SK-N-SH treated with all-trans-retinoic acid at 6 μM for 48 hours (cell line): ENCODE measurements at regions not wholly inside any gene's neighbourhood (a gene's known extent, or its start where the extent isn't known, plus 50 kb on each side); places are given as distances from the start of the nearest gene placed in this dataset.

ENCODE experiments used
- ATAC-seq: fragments of 200-7000 bp; cut with Tn5 transposase; 3 replicates; pipeline ENCODE4 v1.9.1; 2020; ENCODE audit warnings: mild to moderate bottlenecking, moderate library complexity
- BACH2 ChIP-seq: fragments of 250-450 bp; sonication (Bioruptor Pico); IDR thresholded peaks from 2 replicates; pipeline ENCODE4 v1.9.0; 2021; ENCODE audit warnings: mild to moderate bottlenecking, borderline replicate concordance
- CSDC2 ChIP-seq: fragments of 250-450 bp; sonication (Bioruptor Pico); IDR thresholded peaks from 2 replicates; pipeline ENCODE4 v1.5.0; 2020; ENCODE audit warnings: mild to moderate bottlenecking, moderate library complexity
- ESRRG ChIP-seq: fragments of 250-450 bp; sonication (Bioruptor Pico); IDR thresholded peaks from 2 replicates; pipeline ENCODE4 v1.6.1; 2021; ENCODE audit warnings: mild to moderate bottlenecking
- GLIS3 ChIP-seq: fragments of 250-450 bp; sonication (Bioruptor Pico); IDR thresholded peaks from 2 replicates; pipeline ENCODE4 v1.5.0; 2020; ENCODE audit warnings: mild to moderate bottlenecking, moderate library complexity
- ISL1 ChIP-seq: fragments of 250-450 bp; sonication (Bioruptor Pico); IDR thresholded peaks from 2 replicates; pipeline ENCODE4 v2.1.2; 2022; ENCODE audit warnings: mild to moderate bottlenecking, moderate library complexity
- OSR1 ChIP-seq: fragments of 250-450 bp; sonication (Bioruptor Pico); IDR thresholded peaks from 2 replicates; pipeline ENCODE4 v1.8.0; 2022; ENCODE audit warnings: moderate library complexity, mild to moderate bottlenecking, inconsistent platforms
- RARB ChIP-seq: fragments of 250-450 bp; sonication (Bioruptor Pico); IDR thresholded peaks from 2 replicates; pipeline ENCODE4 v1.8.0; 2021; ENCODE audit warnings: mild to moderate bottlenecking, moderate library complexity
- SNAI2 ChIP-seq: fragments of 250-450 bp; sonication (Bioruptor Pico); IDR thresholded peaks from 2 replicates; pipeline ENCODE4 v1.5.0; 2020; ENCODE audit warnings: mild to moderate bottlenecking, moderate library complexity
- TCF4 ChIP-seq: fragments of 250-450 bp; sonication (Bioruptor Pico); IDR thresholded peaks from 2 replicates; pipeline ENCODE4 v1.8.0; 2021; ENCODE audit warnings: mild to moderate bottlenecking, moderate library complexity, borderline replicate concordance
- TOX ChIP-seq: fragments of 250-450 bp; sonication (Bioruptor Pico); IDR thresholded peaks from 2 replicates; pipeline ENCODE4 v1.8.0; 2021; ENCODE audit warnings: mild to moderate bottlenecking, moderate library complexity, borderline replicate concordance
- ZC3H10 ChIP-seq: fragments of 250-450 bp; sonication (Bioruptor Pico); IDR thresholded peaks from 2 replicates; pipeline ENCODE4 v1.5.1; 2021; ENCODE audit warnings: mild to moderate bottlenecking, moderate library complexity
- ZFP3 ChIP-seq: fragments of 250-450 bp; sonication (Bioruptor Pico); IDR thresholded peaks from 2 replicates; pipeline ENCODE4 v1.5.0; 2020; ENCODE audit warnings: mild to moderate bottlenecking, moderate library complexity
- ZFP30 ChIP-seq: fragments of 450-650 bp; formaldehyde crosslinking; IDR thresholded peaks from 2 replicates; pipeline ENCODE4 v1.5.0; 2022; ENCODE audit warnings: mild to moderate bottlenecking, moderate library complexity
- ZNF565 ChIP-seq: fragments of 450-650 bp; formaldehyde crosslinking; conservative IDR thresholded peaks from 2 replicates; pipeline ENCODE4 v1.5.0; 2020; ENCODE audit warnings: low read depth, mild to moderate bottlenecking, moderate library complexity
- ZNF70 ChIP-seq: fragments of 450-650 bp; formaldehyde crosslinking; IDR thresholded peaks from 2 replicates; pipeline ENCODE4 v1.5.0; 2020; ENCODE audit warnings: mild to moderate bottlenecking, moderate library complexity
- ZNF8 ChIP-seq: fragments of 450-650 bp; formaldehyde crosslinking; IDR thresholded peaks from 2 replicates; pipeline ENCODE4 v1.5.0; 2020; ENCODE audit warnings: mild to moderate bottlenecking, moderate library complexity
- TF ChIP-seq, protein P1 (sequence below): fragments of 250-450 bp; sonication (Bioruptor Pico); IDR thresholded peaks from 2 replicates; pipeline ENCODE4 v1.5.1; 2021; ENCODE audit warnings: mild to moderate bottlenecking, moderate library complexity
- TF ChIP-seq, protein P2 (sequence below): fragments of 250-450 bp; sonication (Bioruptor Pico); IDR thresholded peaks from 2 replicates; pipeline ENCODE4 v1.8.0; 2021; ENCODE audit warnings: low read depth, mild to moderate bottlenecking, moderate library complexity, borderline replicate concordance
- TF ChIP-seq, protein P3 (sequence below): fragments of 250-450 bp; sonication (Bioruptor Pico); IDR thresholded peaks from 2 replicates; pipeline ENCODE4 v1.5.0; 2020; ENCODE audit warnings: mild to moderate bottlenecking, moderate library complexity
- TF ChIP-seq, protein P4 (sequence below): fragments of 250-450 bp; sonication (Bioruptor Pico); IDR thresholded peaks from 2 replicates; pipeline ENCODE4 v1.8.0; 2020; ENCODE audit warnings: mild to moderate bottlenecking, moderate library complexity, borderline replicate concordance

DNA sequence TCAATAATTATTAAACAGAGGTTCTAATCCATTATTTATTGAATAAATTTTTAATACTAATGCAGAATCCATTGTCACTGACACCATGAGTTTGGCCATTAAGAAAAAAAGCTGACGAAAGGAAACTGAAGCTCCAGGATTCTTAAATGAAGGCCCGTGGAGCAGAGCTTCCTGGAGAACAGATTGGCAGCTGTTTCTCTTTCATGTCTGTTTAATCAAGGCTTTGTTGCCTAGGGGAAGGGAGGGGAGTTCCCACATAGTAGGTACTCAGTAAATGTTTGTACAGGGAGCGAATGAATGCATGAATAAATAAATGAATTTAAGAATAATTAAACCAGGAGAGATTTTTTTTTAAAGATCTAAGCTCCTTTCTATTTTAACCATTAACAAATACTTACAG, 315.1 kb upstream of the KLHL29 start:
- no peak for ATAC-seq
- TF ChIP-seq, protein P1, sequence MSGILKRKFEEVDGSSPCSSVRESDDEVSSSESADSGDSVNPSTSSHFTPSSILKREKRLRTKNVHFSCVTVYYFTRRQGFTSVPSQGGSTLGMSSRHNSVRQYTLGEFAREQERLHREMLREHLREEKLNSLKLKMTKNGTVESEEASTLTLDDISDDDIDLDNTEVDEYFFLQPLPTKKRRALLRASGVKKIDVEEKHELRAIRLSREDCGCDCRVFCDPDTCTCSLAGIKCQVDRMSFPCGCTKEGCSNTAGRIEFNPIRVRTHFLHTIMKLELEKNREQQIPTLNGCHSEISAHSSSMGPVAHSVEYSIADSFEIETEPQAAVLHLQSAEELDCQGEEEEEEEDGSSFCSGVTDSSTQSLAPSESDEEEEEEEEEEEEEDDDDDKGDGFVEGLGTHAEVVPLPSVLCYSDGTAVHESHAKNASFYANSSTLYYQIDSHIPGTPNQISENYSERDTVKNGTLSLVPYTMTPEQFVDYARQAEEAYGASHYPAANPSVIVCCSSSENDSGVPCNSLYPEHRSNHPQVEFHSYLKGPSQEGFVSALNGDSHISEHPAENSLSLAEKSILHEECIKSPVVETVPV (CRISPR knock-in tag): no peak
- TF ChIP-seq ISL1: no peak
- no peak for TF ChIP-seq ZNF565 (CRISPR knock-in tag)
- TF ChIP-seq TOX (CRISPR knock-in tag): no peak
- TF ChIP-seq CSDC2: no peak
- no peak for TF ChIP-seq ZNF8 (CRISPR knock-in tag)
- TF ChIP-seq BACH2 (CRISPR knock-in tag): no peak
- TF ChIP-seq, protein P2, sequence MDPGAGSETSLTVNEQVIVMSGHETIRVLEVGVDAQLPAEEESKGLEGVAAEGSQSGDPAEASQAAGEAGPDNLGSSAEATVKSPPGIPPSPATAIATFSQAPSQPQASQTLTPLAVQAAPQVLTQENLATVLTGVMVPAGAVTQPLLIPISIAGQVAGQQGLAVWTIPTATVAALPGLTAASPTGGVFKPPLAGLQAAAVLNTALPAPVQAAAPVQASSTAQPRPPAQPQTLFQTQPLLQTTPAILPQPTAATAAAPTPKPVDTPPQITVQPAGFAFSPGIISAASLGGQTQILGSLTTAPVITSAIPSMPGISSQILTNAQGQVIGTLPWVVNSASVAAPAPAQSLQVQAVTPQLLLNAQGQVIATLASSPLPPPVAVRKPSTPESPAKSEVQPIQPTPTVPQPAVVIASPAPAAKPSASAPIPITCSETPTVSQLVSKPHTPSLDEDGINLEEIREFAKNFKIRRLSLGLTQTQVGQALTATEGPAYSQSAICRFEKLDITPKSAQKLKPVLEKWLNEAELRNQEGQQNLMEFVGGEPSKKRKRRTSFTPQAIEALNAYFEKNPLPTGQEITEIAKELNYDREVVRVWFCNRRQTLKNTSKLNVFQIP: no peak
- TF ChIP-seq, all 23 proteins: peak for 0

DNA sequence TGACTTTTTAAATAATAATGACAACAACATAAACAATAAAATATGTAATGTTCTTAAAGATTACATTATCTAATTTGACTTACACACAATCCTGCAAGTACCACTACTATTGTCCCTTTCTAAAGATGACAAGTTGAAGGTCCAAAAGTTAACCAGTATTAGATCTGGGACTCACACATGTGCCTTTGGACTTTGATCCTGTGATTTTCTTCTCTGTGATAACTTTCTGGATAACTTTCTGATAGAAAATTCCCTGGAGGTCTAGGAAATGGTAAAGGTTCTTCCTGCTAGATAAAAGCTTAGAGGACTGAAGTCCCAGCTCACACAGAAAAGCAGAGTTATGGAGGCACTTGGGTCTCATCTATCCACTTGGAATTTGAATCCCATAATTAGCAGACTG, 311.9 kb upstream of the KLHL29 start:
- TF ChIP-seq OSR1 (CRISPR knock-in tag): no peak
- TF ChIP-seq, protein P1 (CRISPR knock-in tag): no peak
- no peak for ATAC-seq

- TF ChIP-seq ZFP3 (CRISPR knock-in tag) (no peak), ZNF70 (no peak), GLIS3 (CRISPR knock-in tag) (no peak), ESRRG (CRISPR knock-in tag) (no peak), RARB (CRISPR knock-in tag) (no peak), TCF4 (CRISPR knock-in tag) (no peak), ZFP30 (CRISPR knock-in tag) (no peak), CSDC2 (no peak), ZC3H10 (CRISPR knock-in tag) (no peak), ZNF8 (CRISPR knock-in tag) (no peak), ZNF565 (CRISPR knock-in tag) (no peak), ISL1 (no peak), SNAI2 (no peak)
- TF ChIP-seq, protein P3, sequence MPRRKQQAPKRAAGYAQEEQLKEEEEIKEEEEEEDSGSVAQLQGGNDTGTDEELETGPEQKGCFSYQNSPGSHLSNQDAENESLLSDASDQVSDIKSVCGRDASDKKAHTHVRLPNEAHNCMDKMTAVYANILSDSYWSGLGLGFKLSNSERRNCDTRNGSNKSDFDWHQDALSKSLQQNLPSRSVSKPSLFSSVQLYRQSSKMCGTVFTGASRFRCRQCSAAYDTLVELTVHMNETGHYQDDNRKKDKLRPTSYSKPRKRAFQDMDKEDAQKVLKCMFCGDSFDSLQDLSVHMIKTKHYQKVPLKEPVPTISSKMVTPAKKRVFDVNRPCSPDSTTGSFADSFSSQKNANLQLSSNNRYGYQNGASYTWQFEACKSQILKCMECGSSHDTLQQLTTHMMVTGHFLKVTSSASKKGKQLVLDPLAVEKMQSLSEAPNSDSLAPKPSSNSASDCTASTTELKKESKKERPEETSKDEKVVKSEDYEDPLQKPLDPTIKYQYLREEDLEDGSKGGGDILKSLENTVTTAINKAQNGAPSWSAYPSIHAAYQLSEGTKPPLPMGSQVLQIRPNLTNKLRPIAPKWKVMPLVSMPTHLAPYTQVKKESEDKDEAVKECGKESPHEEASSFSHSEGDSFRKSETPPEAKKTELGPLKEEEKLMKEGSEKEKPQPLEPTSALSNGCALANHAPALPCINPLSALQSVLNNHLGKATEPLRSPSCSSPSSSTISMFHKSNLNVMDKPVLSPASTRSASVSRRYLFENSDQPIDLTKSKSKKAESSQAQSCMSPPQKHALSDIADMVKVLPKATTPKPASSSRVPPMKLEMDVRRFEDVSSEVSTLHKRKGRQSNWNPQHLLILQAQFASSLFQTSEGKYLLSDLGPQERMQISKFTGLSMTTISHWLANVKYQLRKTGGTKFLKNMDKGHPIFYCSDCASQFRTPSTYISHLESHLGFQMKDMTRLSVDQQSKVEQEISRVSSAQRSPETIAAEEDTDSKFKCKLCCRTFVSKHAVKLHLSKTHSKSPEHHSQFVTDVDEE: no peak
- TF ChIP-seq, protein P4, sequence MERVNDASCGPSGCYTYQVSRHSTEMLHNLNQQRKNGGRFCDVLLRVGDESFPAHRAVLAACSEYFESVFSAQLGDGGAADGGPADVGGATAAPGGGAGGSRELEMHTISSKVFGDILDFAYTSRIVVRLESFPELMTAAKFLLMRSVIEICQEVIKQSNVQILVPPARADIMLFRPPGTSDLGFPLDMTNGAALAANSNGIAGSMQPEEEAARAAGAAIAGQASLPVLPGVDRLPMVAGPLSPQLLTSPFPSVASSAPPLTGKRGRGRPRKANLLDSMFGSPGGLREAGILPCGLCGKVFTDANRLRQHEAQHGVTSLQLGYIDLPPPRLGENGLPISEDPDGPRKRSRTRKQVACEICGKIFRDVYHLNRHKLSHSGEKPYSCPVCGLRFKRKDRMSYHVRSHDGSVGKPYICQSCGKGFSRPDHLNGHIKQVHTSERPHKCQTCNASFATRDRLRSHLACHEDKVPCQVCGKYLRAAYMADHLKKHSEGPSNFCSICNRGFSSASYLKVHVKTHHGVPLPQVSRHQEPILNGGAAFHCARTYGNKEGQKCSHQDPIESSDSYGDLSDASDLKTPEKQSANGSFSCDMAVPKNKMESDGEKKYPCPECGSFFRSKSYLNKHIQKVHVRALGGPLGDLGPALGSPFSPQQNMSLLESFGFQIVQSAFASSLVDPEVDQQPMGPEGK (CRISPR knock-in tag): no peak
- TF ChIP-seq, protein P1 (CRISPR knock-in tag): no peak
Measured at GRCh38 chr2:23073671-23074070, 311.3 kb upstream of the KLHL29 start.

More at GRCh38 chr2:23073671-23074070, 311.3 kb upstream of the KLHL29 start:
- ATAC-seq: no peak
